Uterus (tissue), 3 donors: ENCODE measurements at regions not wholly inside any gene's neighbourhood (a gene's known extent, or its start where the extent isn't known, plus 50 kb on each side); places are given as distances from the start of the nearest gene placed in this dataset.

Experiments used
- DNase-seq, 2 donors: peaks; one replicate each; pipeline ENCODE4 v3.0.0-alpha.2; 2019 to 2020
- H3K27ac ChIP-seq, 2 donors: fragments of 200-600 bp; sonication (generic); 1 replicate in 1 of 2; 2 replicates in 1 of 2; pipeline ENCODE4 v1.5.1; 2016 to 2018
- H3K27me3 ChIP-seq, 2 donors: fragments of 200-600 bp; sonication (generic); one replicate each; pipeline ENCODE4 v1.5.1; 2018 to 2019; ENCODE audit warnings: control low read depth in 1 of 2
- H3K36me3 ChIP-seq, 2 donors: fragments of 200-600 bp; sonication (generic); one replicate each; pipeline ENCODE4 v1.5.1; 2019; ENCODE audit warnings: control low read depth in 1 of 2
- H3K4me1 ChIP-seq, 2 donors: fragments of 200-600 bp; sonication (generic); one replicate each; pipeline ENCODE4 v1.5.1; 2018 to 2019; ENCODE audit warnings: control low read depth in 1 of 2
- H3K4me3 ChIP-seq, 2 donors: fragments of 200-600 bp; sonication (generic); 1 replicate in 1 of 2; 2 replicates in 1 of 2; pipeline ENCODE4 v1.5.1; 2018 to 2019; ENCODE audit warnings: mild to moderate bottlenecking in 1 of 2
- H3K9me3 ChIP-seq, 2 donors: fragments of 200-600 bp; sonication (generic); one replicate each; pipeline ENCODE4 v1.5.1; 2019; ENCODE audit warnings: control low read depth in 1 of 2
- POLR2A ChIP-seq, 2 donors: fragments of 450-650 bp; IDR thresholded peaks; one replicate each; pipeline ENCODE4 v1.6.1; 2016; ENCODE audit warnings: antibody characterized with exemption in 2 of 2, mild to moderate bottlenecking in 1 of 2, moderate library complexity in 1 of 2
- intact Hi-C: fragments of 100-400 bp; cut with DNase I; formaldehyde crosslinking; loops from one replicate; pipeline ENCODE4 v1.15.1; 2023; ENCODE audit warnings: low total_unique reads
- TF ChIP-seq, protein P1 (sequence below), 4 experiments: fragments of 200-600 bp in 2 of 4; fragments of 450-650 bp in 2 of 4; sonication (generic) in 2 of 4; IDR thresholded peaks; one replicate each; pipeline ENCODE4 v1.5.1; 2016 to 2019; ENCODE audit warnings: antibody characterized with exemption in 4 of 4, mild to moderate bottlenecking in 2 of 4, moderate library complexity in 1 of 4
- donor health status: DM: yes; HTN: yes; CAD: no.

GRCh38 chr3:8399686-8400085 is 101.9 kb upstream of the LMCD1 start:
- intact Hi-C loops = no loop called here
- no peaks in the 10 kb centered on the region for H3K36me3 ChIP-seq
- no peaks in the 10 kb centered on the region for H3K9me3 ChIP-seq
- H3K4me1 ChIP-seq = no peaks in the 10 kb centered on the region
- no peak overlapping the region for H3K27ac ChIP-seq
- no peak overlapping the region for H3K4me3 ChIP-seq
- TF ChIP-seq, protein P1, sequence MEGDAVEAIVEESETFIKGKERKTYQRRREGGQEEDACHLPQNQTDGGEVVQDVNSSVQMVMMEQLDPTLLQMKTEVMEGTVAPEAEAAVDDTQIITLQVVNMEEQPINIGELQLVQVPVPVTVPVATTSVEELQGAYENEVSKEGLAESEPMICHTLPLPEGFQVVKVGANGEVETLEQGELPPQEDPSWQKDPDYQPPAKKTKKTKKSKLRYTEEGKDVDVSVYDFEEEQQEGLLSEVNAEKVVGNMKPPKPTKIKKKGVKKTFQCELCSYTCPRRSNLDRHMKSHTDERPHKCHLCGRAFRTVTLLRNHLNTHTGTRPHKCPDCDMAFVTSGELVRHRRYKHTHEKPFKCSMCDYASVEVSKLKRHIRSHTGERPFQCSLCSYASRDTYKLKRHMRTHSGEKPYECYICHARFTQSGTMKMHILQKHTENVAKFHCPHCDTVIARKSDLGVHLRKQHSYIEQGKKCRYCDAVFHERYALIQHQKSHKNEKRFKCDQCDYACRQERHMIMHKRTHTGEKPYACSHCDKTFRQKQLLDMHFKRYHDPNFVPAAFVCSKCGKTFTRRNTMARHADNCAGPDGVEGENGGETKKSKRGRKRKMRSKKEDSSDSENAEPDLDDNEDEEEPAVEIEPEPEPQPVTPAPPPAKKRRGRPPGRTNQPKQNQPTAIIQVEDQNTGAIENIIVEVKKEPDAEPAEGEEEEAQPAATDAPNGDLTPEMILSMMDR (IDR thresholded peaks at IDR 0.05) = no peak
- no peak for TF ChIP-seq POLR2A (IDR thresholded peaks at IDR 0.05)
- no peak for DNase-seq
- no peaks in the 10 kb centered on the region for H3K27me3 ChIP-seq

DNA sequence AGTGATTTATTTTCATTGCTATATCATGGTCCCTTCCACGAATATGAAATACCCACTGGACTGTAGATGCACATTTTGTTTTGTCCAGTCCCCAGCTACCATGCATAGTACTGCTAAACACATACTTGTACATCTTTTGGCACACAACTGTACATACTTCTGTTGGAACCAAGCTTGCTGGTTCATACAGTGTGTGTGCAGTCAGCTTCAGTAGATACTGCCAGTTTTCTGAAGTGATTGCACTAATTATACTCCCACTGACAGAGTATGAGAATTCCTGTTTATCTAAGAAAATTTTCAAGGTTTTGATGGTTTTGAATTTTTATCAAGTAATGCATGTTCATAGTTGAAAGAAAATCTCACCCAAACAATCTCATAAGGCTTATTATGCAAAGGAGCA is 100.7 kb upstream of the LMCD1 start:
- Histone ChIP-seq H3K9me3 (no peaks in the 10 kb centered on the region), H3K4me1 (no peaks in the 10 kb centered on the region), H3K36me3 (no peaks in the 10 kb centered on the region), H3K27ac (no peak overlapping the region), H3K4me3 (no peak overlapping the region), H3K27me3 (no peaks in the 10 kb centered on the region)
- no peak for DNase-seq
- intact Hi-C loops = no loop called here
- TF ChIP-seq, protein P1 (IDR thresholded peaks at IDR 0.05) = no peak
- no peak for TF ChIP-seq POLR2A (IDR thresholded peaks at IDR 0.05)

GRCh38 chr3:8403996-8404395 is 97.6 kb upstream of the LMCD1 start:
- H3K27me3 ChIP-seq = no peaks in the 10 kb centered on the region
- H3K9me3 ChIP-seq = peaks cover 0 to 7% of the 10 kb centered on the region in 2 donors
- H3K27ac ChIP-seq = no peak overlapping the region
- intact Hi-C loops = no loop called here
- DNase-seq = no peak
- no peaks in the 10 kb centered on the region for H3K36me3 ChIP-seq
- no peak overlapping the region for H3K4me3 ChIP-seq
- TF ChIP-seq POLR2A (IDR thresholded peaks at IDR 0.05) = no peak
- TF ChIP-seq, protein P1 (IDR thresholded peaks at IDR 0.05) = no peak
- H3K4me1 ChIP-seq = no peaks in the 10 kb centered on the region

GRCh38 chr3:8405144-8405543 is 96.5 kb upstream of the LMCD1 start:
- Histone ChIP-seq H3K27me3 (no peaks in the 10 kb centered on the region), H3K4me3 (no peak overlapping the region), H3K9me3 (peaks cover 0 to 7% of the 10 kb centered on the region in 2 donors), H3K4me1 (no peaks in the 10 kb centered on the region), H3K27ac (no peak overlapping the region), H3K36me3 (no peaks in the 10 kb centered on the region)
- TF ChIP-seq POLR2A (IDR thresholded peaks at IDR 0.05) = no peak
- TF ChIP-seq, protein P1 (IDR thresholded peaks at IDR 0.05) = no peak
- intact Hi-C loops = no loop called here
- no peak for DNase-seq

DNA sequence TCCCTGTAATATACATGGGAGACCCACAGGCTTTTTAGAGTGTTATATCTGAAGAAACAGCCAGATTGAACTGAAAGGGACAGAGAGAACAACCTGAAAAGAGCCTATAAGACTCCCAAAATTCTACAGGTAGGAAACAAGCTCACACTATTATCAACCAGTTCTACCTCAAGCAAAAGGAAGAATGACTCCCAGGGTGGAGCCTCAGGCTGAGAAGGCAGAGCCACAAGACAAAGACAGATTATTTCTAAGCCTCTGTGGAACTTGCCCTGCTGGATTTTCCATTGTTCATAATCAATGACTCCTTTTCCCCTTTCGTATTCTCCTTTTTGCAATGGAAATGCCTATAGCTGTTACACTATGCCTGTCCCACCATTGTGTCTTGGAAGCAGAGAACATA is 95.1 kb upstream of the LMCD1 start:
- Histone ChIP-seq H3K27ac (no peak overlapping the region), H3K4me3 (no peak overlapping the region), H3K36me3 (no peaks in the 10 kb centered on the region), H3K9me3 (peaks cover 0 to 7% of the 10 kb centered on the region in 2 donors), H3K4me1 (no peaks in the 10 kb centered on the region), H3K27me3 (no peaks in the 10 kb centered on the region)
- TF ChIP-seq, protein P1 (IDR thresholded peaks at IDR 0.05) = no peak
- no peak for TF ChIP-seq POLR2A (IDR thresholded peaks at IDR 0.05)
- intact Hi-C loops = no loop called here
- no peak for DNase-seq
